Upper lobe of left lung (tissue), 4 donors: ENCODE measurements at regions not wholly inside any gene's neighbourhood (a gene's known extent, or its start where the extent isn't known, plus 50 kb on each side); places are given as distances from the start of the nearest gene placed in this dataset.

Experiments
- CTCF ChIP-seq, 6 experiments: fragments of 450-650 bp in 4 of 6; fragments of 200-600 bp in 2 of 6; sonication (generic) in 2 of 6; IDR thresholded peaks; one replicate each; pipeline ENCODE4 v1.5.1; 2016 to 2019; ENCODE audit warnings: antibody characterized with exemption in 6 of 6
- POLR2A ChIP-seq, 4 donors: fragments of 450-650 bp; IDR thresholded peaks; one replicate each; pipeline ENCODE4 v1.5.1; 2016 to 2017; ENCODE audit warnings: antibody characterized with exemption in 4 of 4, mild to moderate bottlenecking in 2 of 4
- POLR2AphosphoS5 ChIP-seq, 2 donors: sonication (generic); formaldehyde crosslinking; IDR thresholded peaks; one replicate each; pipeline ENCODE4 v1.5.1; 2017; ENCODE audit warnings: antibody characterized with exemption in 2 of 2

- TF ChIP-seq POLR2AphosphoS5 (IDR thresholded peaks at IDR 0.05) = no peak
- no peak for TF ChIP-seq CTCF (IDR thresholded peaks at IDR 0.05)
- TF ChIP-seq POLR2A (IDR thresholded peaks at IDR 0.05) = no peak
Observed at GRCh38 chr3:116966649-116967048, 257.1 kb downstream of the TUSC7 start.
